ENCODE measurements at regions not wholly inside any gene's neighbourhood (a gene's known extent, or its start where the extent isn't known, plus 50 kb on each side); places are given as distances from the start of the nearest gene placed in this dataset.

DNA sequence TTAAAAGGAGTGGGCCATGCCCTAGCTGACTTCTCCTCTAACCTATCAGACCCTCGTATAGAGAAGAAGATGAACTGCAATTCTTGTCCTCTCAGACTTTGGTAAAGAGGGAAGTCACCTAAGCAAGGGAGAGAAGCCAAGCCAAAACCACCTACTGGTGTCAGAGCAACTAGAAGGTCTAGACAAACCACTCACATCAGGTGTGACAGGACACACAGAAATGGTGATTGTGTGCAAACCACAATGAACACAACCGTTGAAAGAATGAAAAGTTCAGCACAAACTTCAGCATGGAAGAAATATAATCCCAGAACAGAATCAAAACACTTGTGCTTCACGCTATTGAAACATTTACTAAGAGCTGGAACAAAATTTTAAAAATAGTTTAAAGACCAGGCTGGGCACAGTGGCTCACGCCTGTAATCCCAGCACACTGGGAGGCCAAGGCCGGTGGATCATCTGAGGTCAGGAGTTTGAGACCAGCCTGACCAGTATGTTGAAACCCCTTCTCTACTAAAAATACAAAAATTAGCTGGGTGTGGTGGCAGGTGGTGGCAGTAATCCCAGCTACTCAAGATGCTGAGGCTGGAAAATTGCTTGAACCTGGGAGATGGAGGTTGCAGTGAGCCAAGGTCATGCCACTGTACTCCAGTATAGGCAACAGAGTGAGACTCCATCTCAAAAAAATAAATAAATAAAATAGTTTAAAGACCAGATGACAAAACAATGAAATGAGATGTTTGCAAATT, 56.2 kb upstream of the NTF3 start:
- DNase-seq (ENCODE audit: low read depth in 2 of 3, low spot score in 2 of 3) = no peak

GRCh38 chr12:5376591-5377207, 55.2 kb upstream of the NTF3 start:
- DNase-seq (ENCODE audit: low read depth in 2 of 3, low spot score in 2 of 3) = no peak

GRCh38 chr12:5377997-5378592, 53.8 kb upstream of the NTF3 start:
- DNase-seq (ENCODE audit: low read depth in 2 of 3, low spot score in 2 of 3) = no peak

GRCh38 chr12:5379749-5380496, 52.0 kb upstream of the NTF3 start:
- DNase-seq (ENCODE audit: low read depth in 2 of 3, low spot score in 2 of 3) = no peak

Data from activated CD8-positive, alpha-beta memory T cell treated with anti-CD3 and anti-CD28 coated beads for 48 hours (primary cell).